Esophagus squamous epithelium (tissue), 5 donors: ENCODE measurements at regions not wholly inside any gene's neighbourhood (a gene's known extent, or its start where the extent isn't known, plus 50 kb on each side); places are given as distances from the start of the nearest gene placed in this dataset.
A peak's percentile ranks its signal among the peaks of the same experiment; 100 is the strongest.
"Not testable (repeated sequence)": the region's sequence is repeated elsewhere in the genome, so short reads cannot be mapped to it uniquely, and the experiment has no call there.

ENCODE experiments used
- DNase-seq: peaks from one replicate; lab custom pipeline; 2025; lab: John Stamatoyannopoulos, UW
- H3K27ac ChIP-seq, 4 donors: fragments of 200-600 bp; sonication (generic); one replicate each; pipeline ENCODE4 v1.5.1; 2016 to 2019; ENCODE audit warnings: mild to moderate bottlenecking in 1 of 4
- H3K27me3 ChIP-seq, 4 donors: fragments of 200-600 bp; sonication (generic); 1 replicate in 3 of 4; 2 replicates in 1 of 4; pipeline versions ENCODE4 v1.5.1 to v1.6.0; 2017 to 2021; ENCODE audit warnings: antibody characterized with exemption in 1 of 4
- H3K36me3 ChIP-seq, 3 donors: fragments of 200-600 bp; sonication (generic); one replicate each; pipeline ENCODE4 v1.5.1; 2016 to 2019
- H3K4me1 ChIP-seq, 3 donors: fragments of 200-600 bp; sonication (generic); one replicate each; pipeline ENCODE4 v1.5.1; 2017 to 2019
- H3K4me3 ChIP-seq, 4 donors: fragments of 200-600 bp; sonication (generic); 1 replicate in 3 of 4; 2 replicates in 1 of 4; pipeline ENCODE4 v1.5.1; 2016 to 2019; ENCODE audit warnings: mild to moderate bottlenecking in 2 of 4, moderate library complexity in 1 of 4
- H3K9me3 ChIP-seq, 3 donors: fragments of 200-600 bp; sonication (generic); one replicate each; pipeline ENCODE4 v1.5.1; 2016 to 2019
- POLR2A ChIP-seq, 4 donors: fragments of 450-650 bp; IDR thresholded peaks; one replicate each; pipeline ENCODE4 v1.6.1; 2017; ENCODE audit warnings: antibody characterized with exemption in 4 of 4, mild to moderate bottlenecking in 4 of 4, moderate library complexity in 3 of 4
- WGBS, 2 donors: methylation state at CpG; one replicate each; pipeline ENCODE4 v1.1.5; 2018; 5-methylcytosine and 5-hydroxymethylcytosine counted together
- intact Hi-C: fragments of 100-400 bp; cut with DNase I; formaldehyde crosslinking; loops from one replicate; pipeline ENCODE4 v1.15.0; 2022
- TF ChIP-seq, protein P1 (sequence below), 6 experiments: fragments of 450-650 bp in 4 of 6; fragments of 200-600 bp in 2 of 6; sonication (generic) in 2 of 6; IDR thresholded peaks; one replicate each; pipeline ENCODE4 v1.5.1; 2016 to 2019; ENCODE audit warnings: antibody characterized with exemption in 6 of 6, mild to moderate bottlenecking in 4 of 6, moderate library complexity in 4 of 6
- donor health status: DM: yes; HTN: yes; CAD: no.

- Histone ChIP-seq H3K4me3 (no peak overlapping the region), H3K9me3 (no peaks in the 10 kb centered on the region), H3K27me3 (no peaks in the 10 kb centered on the region), H3K4me1 (peaks cover 0 to 14% (median 4%) of the 10 kb centered on the region in 3 donors), H3K36me3 (no peaks in the 10 kb centered on the region), H3K27ac (no peak overlapping the region)
- WGBS, 2 donors = 78 to 85% methylated on average over 4 of the region's 4 CpGs
- TF ChIP-seq POLR2A (IDR thresholded peaks at IDR 0.05) = no peak
- TF ChIP-seq, protein P1, sequence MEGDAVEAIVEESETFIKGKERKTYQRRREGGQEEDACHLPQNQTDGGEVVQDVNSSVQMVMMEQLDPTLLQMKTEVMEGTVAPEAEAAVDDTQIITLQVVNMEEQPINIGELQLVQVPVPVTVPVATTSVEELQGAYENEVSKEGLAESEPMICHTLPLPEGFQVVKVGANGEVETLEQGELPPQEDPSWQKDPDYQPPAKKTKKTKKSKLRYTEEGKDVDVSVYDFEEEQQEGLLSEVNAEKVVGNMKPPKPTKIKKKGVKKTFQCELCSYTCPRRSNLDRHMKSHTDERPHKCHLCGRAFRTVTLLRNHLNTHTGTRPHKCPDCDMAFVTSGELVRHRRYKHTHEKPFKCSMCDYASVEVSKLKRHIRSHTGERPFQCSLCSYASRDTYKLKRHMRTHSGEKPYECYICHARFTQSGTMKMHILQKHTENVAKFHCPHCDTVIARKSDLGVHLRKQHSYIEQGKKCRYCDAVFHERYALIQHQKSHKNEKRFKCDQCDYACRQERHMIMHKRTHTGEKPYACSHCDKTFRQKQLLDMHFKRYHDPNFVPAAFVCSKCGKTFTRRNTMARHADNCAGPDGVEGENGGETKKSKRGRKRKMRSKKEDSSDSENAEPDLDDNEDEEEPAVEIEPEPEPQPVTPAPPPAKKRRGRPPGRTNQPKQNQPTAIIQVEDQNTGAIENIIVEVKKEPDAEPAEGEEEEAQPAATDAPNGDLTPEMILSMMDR (IDR thresholded peaks at IDR 0.05) = no peak
- DNase-seq = no peak
- intact Hi-C loops = no loop called here
These were observed 76.9 kb upstream of the EED start for GRCh38 chr11:86167499-86168164.

- H3K27ac ChIP-seq, H3K9me3 ChIP-seq, intact Hi-C loops, DNase-seq, H3K4me3 ChIP-seq, H3K36me3 ChIP-seq, H3K27me3 ChIP-seq: not testable (repeated sequence)
- 89 to 100% methylated on average over 1 of the region's 1 CpG for WGBS, 2 donors
- H3K4me1 ChIP-seq = peaks cover 0 to 24% (median 17%) of the 10 kb centered on the region in 3 donors
These were observed 78.3 kb upstream of the EED start for GRCh38 chr11:86166287-86166686.

- no peak overlapping the region for H3K27ac ChIP-seq
- H3K36me3 ChIP-seq = no peaks in the 10 kb centered on the region
- no peak overlapping the region for H3K4me3 ChIP-seq
- intact Hi-C loops = no loop called here
- DNase-seq = no peak
- H3K9me3 ChIP-seq = no peaks in the 10 kb centered on the region
- H3K4me1 ChIP-seq = peaks cover 0 to 34% (median 33%) of the 10 kb centered on the region in 3 donors
- 81 to 100% methylated on average over 2 of the region's 2 CpGs for WGBS, 2 donors
- TF ChIP-seq, protein P1 (IDR thresholded peaks at IDR 0.05) = no peak
- no peak for TF ChIP-seq POLR2A (IDR thresholded peaks at IDR 0.05)
- H3K27me3 ChIP-seq = no peaks in the 10 kb centered on the region
These were observed 80.4 kb upstream of the EED start for GRCh38 chr11:86164106-86164505.

DNA sequence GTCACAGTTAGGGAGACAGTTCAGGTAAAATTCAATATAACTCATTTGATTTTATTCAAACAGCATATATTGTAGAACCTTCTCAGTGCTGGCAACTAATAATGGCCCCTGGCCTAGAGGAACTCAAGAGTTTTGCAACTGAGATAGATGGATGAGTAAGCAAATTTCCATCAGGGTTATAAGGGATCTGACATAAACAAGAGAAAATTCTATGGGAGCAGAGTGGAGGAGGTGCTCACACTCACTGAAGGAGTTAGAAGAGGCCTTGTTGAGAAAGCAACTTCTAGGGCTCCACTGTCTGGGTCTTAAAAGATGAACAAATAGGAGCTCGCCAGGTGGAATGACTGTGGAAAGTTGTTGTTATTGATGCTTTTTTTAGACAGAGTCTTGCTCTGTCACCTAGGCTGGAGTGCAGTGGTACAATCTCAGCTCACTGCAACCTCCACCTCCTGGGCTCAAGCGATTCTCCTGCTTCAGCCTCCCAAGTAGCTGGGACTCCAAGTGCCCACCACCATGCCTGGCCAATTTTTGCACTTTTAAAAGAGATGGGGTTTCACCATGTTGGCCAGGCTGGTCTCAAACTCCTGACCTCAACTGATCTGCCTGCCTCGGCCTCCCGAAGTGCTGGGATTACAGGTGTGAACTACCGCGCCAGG is 81.2 kb upstream of the EED start:
- intact Hi-C loops = not testable (repeated sequence)
- H3K27ac ChIP-seq = peak overlapping the region in 2 of 4 donors; percentile 17 to 35
- 48 to 54% methylated on average over 3 to 4 of the region's 6 CpGs for WGBS, 2 donors

GRCh38 chr11:86162239-86162638 is 82.3 kb upstream of the EED start:
- TF ChIP-seq, protein P1 (IDR thresholded peaks at IDR 0.05) = no peak
- no peaks in the 10 kb centered on the region for H3K36me3 ChIP-seq
- H3K4me1 ChIP-seq = peaks cover 0 to 34% (median 28%) of the 10 kb centered on the region in 3 donors
- H3K9me3 ChIP-seq = no peaks in the 10 kb centered on the region
- 0% methylated on average over 1 of the region's 1 CpG; no CpG with 5 or more reads in 1 of the 2 donors for WGBS, 2 donors
- no peak overlapping the region for H3K4me3 ChIP-seq
- H3K27ac ChIP-seq = peak overlapping the region in 3 of 4 donors; percentile 17 to 65 (median 35)
- intact Hi-C loops = no loop called here
- no peaks in the 10 kb centered on the region for H3K27me3 ChIP-seq
- DNase-seq = no peak

More for the DNA sequence above, 81.2 kb upstream of the EED start:
- not testable (repeated sequence) for H3K4me3 ChIP-seq, DNase-seq, H3K36me3 ChIP-seq, H3K27me3 ChIP-seq, H3K9me3 ChIP-seq
- H3K4me1 ChIP-seq = peaks cover 0 to 34% (median 33%) of the 10 kb centered on the region in 3 donors

DNA sequence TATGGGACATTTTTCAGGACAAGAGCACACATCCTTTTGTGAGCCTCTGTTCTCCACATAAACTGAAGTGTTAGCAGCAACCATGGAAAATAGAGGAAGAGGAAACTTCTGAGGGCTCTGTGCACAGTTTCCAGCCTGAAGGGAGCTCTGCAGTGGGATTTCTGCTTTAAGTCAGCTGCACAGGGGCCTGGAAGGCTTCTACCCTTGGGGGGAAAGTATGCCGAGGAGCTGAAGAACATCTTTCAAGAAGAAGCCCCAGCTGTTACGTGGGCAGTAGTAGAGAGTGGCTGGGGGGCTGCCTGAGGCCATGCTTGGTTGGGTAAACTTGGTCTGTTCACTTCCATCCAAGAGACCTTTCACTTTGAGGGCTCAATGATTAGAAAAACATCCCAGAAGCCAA is 82.7 kb upstream of the EED start:
- no peak for DNase-seq
- H3K4me1 ChIP-seq = peaks cover 0 to 34% (median 28%) of the 10 kb centered on the region in 3 donors
- WGBS, 2 donors = 50 to 78% methylated on average over 1 to 2 of the region's 2 CpGs
- H3K27me3 ChIP-seq = no peaks in the 10 kb centered on the region
- H3K4me3 ChIP-seq = no peak overlapping the region
- H3K27ac ChIP-seq = peak overlapping the region in 3 of 4 donors; percentile 17 to 65 (median 35)
- intact Hi-C loops = no loop called here
- no peaks in the 10 kb centered on the region for H3K9me3 ChIP-seq
- no peaks in the 10 kb centered on the region for H3K36me3 ChIP-seq
- no peak for TF ChIP-seq POLR2A (IDR thresholded peaks at IDR 0.05)
- TF ChIP-seq, protein P1 (IDR thresholded peaks at IDR 0.05) = no peak
